ENCODE measurements at regions not wholly inside any gene's neighbourhood (a gene's known extent, or its start where the extent isn't known, plus 50 kb on each side); places are given as distances from the start of the nearest gene placed in this dataset.
"Not testable (repeated sequence)": the region's sequence is repeated elsewhere in the genome, so short reads cannot be mapped to it uniquely, and the experiment has no call there.

DNA sequence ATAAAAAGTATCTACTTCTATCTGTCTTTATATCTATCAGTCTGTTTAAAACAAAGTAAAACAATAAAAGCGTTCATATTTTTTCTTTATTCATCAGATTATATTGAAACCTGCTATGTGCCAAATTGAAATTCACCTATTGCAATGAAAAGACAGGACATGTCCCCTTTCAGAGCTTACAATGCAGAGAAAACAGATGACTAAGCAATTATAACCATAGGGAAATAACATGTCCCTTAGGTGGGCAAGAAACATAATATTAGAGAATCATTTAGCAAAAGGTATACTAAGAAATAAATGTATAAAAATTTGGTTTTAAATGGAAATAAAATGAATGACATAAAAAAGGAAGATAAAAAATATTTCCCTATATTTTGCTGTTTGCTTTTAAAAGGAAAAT is 1421.3 kb downstream of the FSCB start:
- DNase-seq = no peak
- intact Hi-C loops (cut with micrococcal nuclease) = no loop called here
- Mint-ChIP-seq H3K4me3 (no peak overlapping the region), H3K9me3 (peaks cover 9% of the 10 kb centered on the region), H3K36me3 (no peaks in the 10 kb centered on the region), H3K4me1 (ENCODE audit: low read depth) (no peaks in the 10 kb centered on the region), H3K27ac (no peak overlapping the region), H3K27me3 (no peaks in the 10 kb centered on the region)
- ChIA-PET CTCF (no interaction called here), POLR2A (no interaction called here)

DNA sequence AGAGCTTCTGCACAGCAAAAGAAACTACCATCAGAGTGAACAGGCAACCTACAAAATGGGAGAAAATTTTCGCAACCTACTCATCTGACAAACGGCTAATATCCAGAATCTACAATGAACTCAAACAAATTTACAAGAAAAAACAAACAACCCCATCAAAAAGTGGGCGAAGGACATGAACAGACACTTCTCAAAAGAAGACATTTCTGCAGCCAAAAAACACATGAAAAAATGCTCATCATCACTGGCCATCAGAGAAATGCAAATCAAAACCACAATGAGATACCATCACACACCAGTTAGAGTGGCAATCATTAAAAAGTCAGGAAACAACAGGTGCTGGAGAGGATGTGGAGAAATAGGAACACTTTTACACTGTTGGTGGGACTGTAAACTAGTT is 1439.7 kb downstream of the FSCB start:
- H3K36me3 Mint-ChIP-seq; CTCF ChIA-PET; H3K27ac Mint-ChIP-seq; POLR2A ChIA-PET; DNase-seq; H3K27me3 Mint-ChIP-seq; H3K4me3 Mint-ChIP-seq; H3K4me1 Mint-ChIP-seq (ENCODE audit: low read depth); H3K9me3 Mint-ChIP-seq; intact Hi-C loops (cut with micrococcal nuclease): not testable (repeated sequence)

- H3K9me3 Mint-ChIP-seq = peaks cover 6% of the 10 kb centered on the region
- intact Hi-C loops (cut with micrococcal nuclease) = no loop called here
- no peaks in the 10 kb centered on the region for H3K27me3 Mint-ChIP-seq
- no peak overlapping the region for H3K4me3 Mint-ChIP-seq
- POLR2A ChIA-PET = no interaction called here
- no peak for DNase-seq
- no peaks in the 10 kb centered on the region for H3K4me1 Mint-ChIP-seq (ENCODE audit: low read depth)
- CTCF ChIA-PET = no interaction called here
- H3K36me3 Mint-ChIP-seq = no peaks in the 10 kb centered on the region
- H3K27ac Mint-ChIP-seq = no peak overlapping the region
Measured at GRCh38 chr14:43056106-43056505, 1449.4 kb downstream of the LRFN5 start.

DNA sequence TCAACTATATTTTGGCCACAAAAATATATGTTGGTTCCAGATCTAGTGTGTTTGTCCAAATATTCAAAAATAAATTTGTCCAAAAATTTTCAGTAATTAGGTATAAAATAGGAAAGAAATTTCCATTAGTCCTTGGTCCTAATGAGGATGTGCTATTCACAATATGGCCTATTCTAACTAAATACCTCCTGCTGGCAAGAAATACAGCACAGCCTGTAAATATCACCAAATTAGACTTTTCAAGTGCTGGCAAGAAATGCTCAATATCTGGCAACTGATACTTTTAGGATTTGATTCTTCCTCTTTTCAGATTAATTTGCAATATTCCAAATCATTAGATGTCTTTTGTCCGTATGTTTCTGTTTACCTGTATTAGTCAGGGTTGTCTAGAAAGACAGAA is 1446.2 kb downstream of the LRFN5 start:
- ChIA-PET CTCF (no interaction called here), POLR2A (no interaction called here)
- intact Hi-C loops (cut with micrococcal nuclease) = no loop called here
- DNase-seq = no peak
- H3K9me3 Mint-ChIP-seq = peaks cover 6% of the 10 kb centered on the region
- no peaks in the 10 kb centered on the region for H3K4me1 Mint-ChIP-seq (ENCODE audit: low read depth)
- no peak overlapping the region for H3K4me3 Mint-ChIP-seq
- H3K27me3 Mint-ChIP-seq = no peaks in the 10 kb centered on the region
- H3K36me3 Mint-ChIP-seq = no peaks in the 10 kb centered on the region
- no peak overlapping the region for H3K27ac Mint-ChIP-seq

- POLR2A ChIA-PET = no interaction called here
- Mint-ChIP-seq H3K27ac (no peak overlapping the region), H3K4me1 (ENCODE audit: low read depth) (no peaks in the 10 kb centered on the region), H3K9me3 (peaks cover 6% of the 10 kb centered on the region), H3K4me3 (no peak overlapping the region), H3K27me3 (no peaks in the 10 kb centered on the region), H3K36me3 (no peaks in the 10 kb centered on the region)
- DNase-seq = no peak
- CTCF ChIA-PET = no interaction called here
- intact Hi-C loops (cut with micrococcal nuclease) = no loop called here
Measured at GRCh38 chr14:43043850-43044249, 1437.2 kb downstream of the LRFN5 start.

DNA sequence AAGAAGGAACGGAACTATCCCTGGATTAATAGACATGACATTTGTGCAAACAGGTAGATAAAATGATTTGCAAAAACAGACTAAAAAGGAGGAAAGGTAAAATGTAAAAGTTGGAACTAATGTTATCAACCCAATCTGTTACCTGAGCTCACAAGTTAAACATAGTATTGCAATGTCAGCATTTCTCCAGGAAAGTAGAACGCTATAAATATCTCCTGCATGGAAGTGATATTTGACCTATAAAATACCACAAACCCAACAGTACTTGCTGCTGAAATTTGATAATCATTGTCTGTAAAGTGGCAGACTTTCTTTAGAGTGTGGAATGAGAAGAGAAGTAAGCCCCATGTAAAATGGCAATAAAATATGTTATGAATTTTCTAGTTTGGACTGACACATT is 1435.7 kb downstream of the LRFN5 start:
- Mint-ChIP-seq H3K36me3 (no peaks in the 10 kb centered on the region), H3K4me1 (ENCODE audit: low read depth) (no peaks in the 10 kb centered on the region), H3K27me3 (no peaks in the 10 kb centered on the region), H3K9me3 (peaks cover 6% of the 10 kb centered on the region), H3K27ac (no peak overlapping the region), H3K4me3 (no peak overlapping the region)
- ChIA-PET POLR2A (no interaction called here), CTCF (no interaction called here)
- no peak for DNase-seq
- intact Hi-C loops (cut with micrococcal nuclease) = no loop called here

GRCh38 chr14:43041976-43042375 is 1435.3 kb downstream of the LRFN5 start:
- intact Hi-C loops (cut with micrococcal nuclease) = no loop called here
- CTCF ChIA-PET = no interaction called here
- DNase-seq = no peak

GRCh38 chr14:43041207-43041606 is 1434.5 kb downstream of the LRFN5 start:
- H3K9me3 Mint-ChIP-seq = peaks cover 6% of the 10 kb centered on the region
- intact Hi-C loops (cut with micrococcal nuclease) = no loop called here
- no peaks in the 10 kb centered on the region for H3K36me3 Mint-ChIP-seq
- CTCF ChIA-PET = no interaction called here
- POLR2A ChIA-PET = no interaction called here
- no peaks in the 10 kb centered on the region for H3K27me3 Mint-ChIP-seq
- H3K27ac Mint-ChIP-seq = no peak overlapping the region
- DNase-seq = no peak
- H3K4me1 Mint-ChIP-seq (ENCODE audit: low read depth) = no peaks in the 10 kb centered on the region
- H3K4me3 Mint-ChIP-seq = no peak overlapping the region

More at GRCh38 chr14:43041976-43042375, 1435.3 kb downstream of the LRFN5 start:
- peaks cover 6% of the 10 kb centered on the region for H3K9me3 Mint-ChIP-seq
- no peak overlapping the region for H3K27ac Mint-ChIP-seq
- no peaks in the 10 kb centered on the region for H3K36me3 Mint-ChIP-seq
- H3K27me3 Mint-ChIP-seq = no peaks in the 10 kb centered on the region
- POLR2A ChIA-PET = no interaction called here
- no peaks in the 10 kb centered on the region for H3K4me1 Mint-ChIP-seq (ENCODE audit: low read depth)
- no peak overlapping the region for H3K4me3 Mint-ChIP-seq

- ChIA-PET CTCF (no interaction called here), POLR2A (no interaction called here)
- no peak overlapping the region for H3K27ac Mint-ChIP-seq
- H3K36me3 Mint-ChIP-seq = no peaks in the 10 kb centered on the region
- no peaks in the 10 kb centered on the region for H3K4me1 Mint-ChIP-seq (ENCODE audit: low read depth)
- no peak for DNase-seq
- H3K4me3 Mint-ChIP-seq = no peak overlapping the region
- intact Hi-C loops (cut with micrococcal nuclease) = no loop called here
- peaks cover 6% of the 10 kb centered on the region for H3K9me3 Mint-ChIP-seq
- no peaks in the 10 kb centered on the region for H3K27me3 Mint-ChIP-seq
Measured at GRCh38 chr14:43039881-43040280, 1433.2 kb downstream of the LRFN5 start.

GRCh38 chr14:43031598-43031997 is 1424.9 kb downstream of the LRFN5 start:
- Mint-ChIP-seq H3K9me3 (peaks cover 2% of the 10 kb centered on the region), H3K36me3 (no peaks in the 10 kb centered on the region), H3K4me1 (ENCODE audit: low read depth) (no peaks in the 10 kb centered on the region), H3K27ac (no peak overlapping the region), H3K4me3 (no peak overlapping the region), H3K27me3 (no peaks in the 10 kb centered on the region)
- ChIA-PET CTCF (no interaction called here), POLR2A (no interaction called here)
- DNase-seq = no peak
- intact Hi-C loops (cut with micrococcal nuclease) = no loop called here

GRCh38 chr14:43022094-43022800 is 1415.6 kb downstream of the LRFN5 start:
- POLR2A ChIA-PET = no interaction called here
- intact Hi-C loops (cut with micrococcal nuclease) = no loop called here

DNA sequence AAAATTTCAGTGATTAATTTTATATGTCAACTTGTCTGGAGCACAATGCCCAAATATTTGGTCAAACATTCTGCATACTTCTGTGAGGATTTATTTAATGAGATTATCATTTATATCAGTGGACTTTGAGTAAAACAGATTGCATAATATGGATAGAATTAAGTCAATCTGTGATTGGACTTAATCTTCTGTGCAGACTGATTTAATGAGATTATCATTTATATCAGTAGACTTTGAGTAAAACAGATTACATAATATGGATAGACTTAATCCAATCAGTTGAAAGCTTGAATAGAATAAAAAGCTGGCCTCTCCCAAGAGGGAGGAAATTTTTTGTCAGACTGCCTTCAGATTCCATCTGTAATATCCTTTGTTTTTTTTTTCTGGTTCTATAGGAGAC is 1413.2 kb downstream of the LRFN5 start:
- no peak overlapping the region for H3K27ac Mint-ChIP-seq
- no peaks in the 10 kb centered on the region for H3K4me1 Mint-ChIP-seq (ENCODE audit: low read depth)
- no peaks in the 10 kb centered on the region for H3K36me3 Mint-ChIP-seq
- ChIA-PET CTCF (interaction anchor here (0.6 kb wide), 1 partner anchor 731 kb away, joined by 3 read pairs; no protein-coding TSS in a partner anchor), POLR2A (no interaction called here)
- DNase-seq = no peak
- H3K27me3 Mint-ChIP-seq = no peaks in the 10 kb centered on the region
- H3K4me3 Mint-ChIP-seq = no peak overlapping the region
- peaks cover 9% of the 10 kb centered on the region for H3K9me3 Mint-ChIP-seq
- intact Hi-C loops (cut with micrococcal nuclease) = no loop called here

More at GRCh38 chr14:43022094-43022800, 1415.6 kb downstream of the LRFN5 start:
- Mint-ChIP-seq H3K27ac (no peak overlapping the region), H3K9me3 (peaks cover 9% of the 10 kb centered on the region), H3K4me1 (ENCODE audit: low read depth) (no peaks in the 10 kb centered on the region), H3K36me3 (no peaks in the 10 kb centered on the region), H3K27me3 (no peaks in the 10 kb centered on the region), H3K4me3 (no peak overlapping the region)
- CTCF ChIA-PET = no interaction called here
- DNase-seq = no peak

GRCh38 chr14:43014338-43014737 is 1407.7 kb downstream of the LRFN5 start:
- CTCF ChIA-PET = no interaction called here
- Mint-ChIP-seq H3K9me3 (peaks cover 11% of the 10 kb centered on the region), H3K4me1 (ENCODE audit: low read depth) (no peaks in the 10 kb centered on the region), H3K36me3 (no peaks in the 10 kb centered on the region), H3K4me3 (no peak overlapping the region), H3K27ac (no peak overlapping the region), H3K27me3 (no peaks in the 10 kb centered on the region)
- intact Hi-C loops (cut with micrococcal nuclease) = no loop called here
- POLR2A ChIA-PET = no interaction called here
- DNase-seq = no peak

Data from activated CD4-positive, alpha-beta memory T cell treated with anti-CD3 and anti-CD28 coated beads for 36 hours (primary cell).